ENCODE measurements at regions not wholly inside any gene's neighbourhood (a gene's known extent, or its start where the extent isn't known, plus 50 kb on each side); places are given as distances from the start of the nearest gene placed in this dataset.

GRCh38 chr6:74752303-74752702, 453.6 kb downstream of the COL12A1 start:
- intact Hi-C loops (cut with DNase I) = no loop called here
- Histone ChIP-seq H3K4me3 (no peak overlapping the region), H3K27ac (no peak overlapping the region), H3K4me1 (peaks cover 23% of the 10 kb centered on the region), H3K27me3 (no peaks in the 10 kb centered on the region), H3K9me3 (no peaks in the 10 kb centered on the region), H3K36me3 (replicated peaks in 1 of 2; ENCODE audit: insufficient read depth in 1 of 2, low read depth in 2 of 2) (no peaks in the 10 kb centered on the region)
- TF ChIP-seq CTCF (IDR thresholded peaks at IDR 0.05) (no peak), POLR2A (IDR thresholded peaks at IDR 0.05) (no peak)
- DNase-seq (no peak), ATAC-seq (no peak)
- 74 to 88% methylated on average over 3 of the region's 3 CpGs for WGBS, 2 donors

GRCh38 chr6:74750826-74751225, 455.0 kb downstream of the COL12A1 start:
- DNase-seq (no peak), ATAC-seq (no peak)
- Histone ChIP-seq H3K27me3 (no peaks in the 10 kb centered on the region), H3K9me3 (no peaks in the 10 kb centered on the region), H3K27ac (no peak overlapping the region), H3K36me3 (replicated peaks in 1 of 2; ENCODE audit: insufficient read depth in 1 of 2, low read depth in 2 of 2) (no peaks in the 10 kb centered on the region), H3K4me1 (peaks cover 10% of the 10 kb centered on the region), H3K4me3 (no peak overlapping the region)
- TF ChIP-seq POLR2A (IDR thresholded peaks at IDR 0.05) (no peak), CTCF (IDR thresholded peaks at IDR 0.05) (no peak)
- intact Hi-C loops (cut with DNase I) = no loop called here

GRCh38 chr6:74749211-74750147, 456.4 kb downstream of the COL12A1 start:
- ATAC-seq (no peak), DNase-seq (no peak)
- intact Hi-C loops (cut with DNase I) = no loop called here
- TF ChIP-seq CTCF (IDR thresholded peaks at IDR 0.05) = no peak
- no peak for TF ChIP-seq POLR2A (IDR thresholded peaks at IDR 0.05)
- no peaks in the 10 kb centered on the region for H3K9me3 ChIP-seq
- H3K27ac ChIP-seq = no peak overlapping the region
- no peaks in the 10 kb centered on the region for H3K27me3 ChIP-seq
- no peaks in the 10 kb centered on the region for H3K4me1 ChIP-seq
- no peak overlapping the region for H3K4me3 ChIP-seq
- WGBS, 2 donors = 41 to 53% methylated on average over 10 of the region's 10 CpGs
- H3K36me3 ChIP-seq (replicated peaks in 1 of 2; ENCODE audit: insufficient read depth in 1 of 2, low read depth in 2 of 2) = no peaks in the 10 kb centered on the region

- Histone ChIP-seq H3K27ac (no peak overlapping the region), H3K27me3 (no peaks in the 10 kb centered on the region), H3K4me1 (no peaks in the 10 kb centered on the region), H3K9me3 (no peaks in the 10 kb centered on the region), H3K36me3 (replicated peaks in 1 of 2; ENCODE audit: insufficient read depth in 1 of 2, low read depth in 2 of 2) (no peaks in the 10 kb centered on the region), H3K4me3 (no peak overlapping the region)
- ATAC-seq = no peak
- intact Hi-C loops (cut with DNase I) = no loop called here
- TF ChIP-seq POLR2A (IDR thresholded peaks at IDR 0.05) (no peak), CTCF (IDR thresholded peaks at IDR 0.05) (no peak)
- no peak for DNase-seq
- 59 to 60% methylated on average over 1 of the region's 1 CpG for WGBS, 2 donors
These were observed 460.2 kb downstream of the COL12A1 start for GRCh38 chr6:74745670-74746069.
